PC-9 (cell line): ENCODE measurements at regions not wholly inside any gene's neighbourhood (a gene's known extent, or its start where the extent isn't known, plus 50 kb on each side); places are given as distances from the start of the nearest gene placed in this dataset.

Source experiments
- CTCF ChIP-seq: fragments of 200-600 bp; sonication (generic); conservative IDR thresholded peaks from 2 replicates; pipeline ENCODE4 v1.6.1; 2017; ENCODE audit warnings: mixed run types, antibody characterized with exemption, mild to moderate bottlenecking, moderate library complexity
- EZH2 ChIP-seq: fragments of 200-600 bp; sonication (generic); IDR thresholded peaks from 2 replicates; pipeline ENCODE4 v1.8.0; 2017; ENCODE audit warnings: antibody characterized with exemption, low read depth

GRCh38 chr11:27757953-27758352, 57.7 kb upstream of the BDNF start:
- TF ChIP-seq CTCF, result no peak
- no peak for TF ChIP-seq EZH2
